OCI-LY1 (cell line): ENCODE measurements at regions not wholly inside any gene's neighbourhood (a gene's known extent, or its start where the extent isn't known, plus 50 kb on each side); places are given as distances from the start of the nearest gene placed in this dataset.

ENCODE experiments used
- CTCF ChIP-seq: fragments of 200-600 bp; sonication (generic), shearing (Covaris generic); IDR thresholded peaks from 2 replicates; pipeline ENCODE4 v1.5.1; 2017; ENCODE audit warnings: mild to moderate bottlenecking, antibody characterized with exemption, low read length, moderate library complexity, mixed read lengths
- EZH2 ChIP-seq: fragments of 200-600 bp; sonication (generic), shearing (Covaris generic); IDR thresholded peaks from 2 replicates; pipeline ENCODE4 v1.8.0; 2017; ENCODE audit warnings: borderline replicate concordance, mixed run types, mild to moderate bottlenecking, antibody characterized with exemption, low read length, moderate library complexity, mixed read lengths

GRCh38 chr6:93970684-93971083, 551.3 kb upstream of the EPHA7 start:
- TF ChIP-seq CTCF (no peak), EZH2 (no peak)
